C4-2B (cell line): ENCODE measurements at regions not wholly inside any gene's neighbourhood (a gene's known extent, or its start where the extent isn't known, plus 50 kb on each side); places are given as distances from the start of the nearest gene placed in this dataset.
"Not testable (repeated sequence)": the region's sequence is repeated elsewhere in the genome, so short reads cannot be mapped to it uniquely, and the experiment has no call there.

Source experiments
- H3K27ac ChIP-seq: fragments of 450-650 bp; 2 replicates; pipeline ENCODE4 v1.5.1; 2017
- ZFX ChIP-seq: fragments of 450-650 bp; IDR thresholded peaks from 2 replicates; pipeline ENCODE4 v1.6.1; 2017
- TF ChIP-seq, protein P1 (sequence below): fragments of 450-650 bp; conservative IDR thresholded peaks from 2 replicates; pipeline ENCODE4 v1.5.1; 2017; ENCODE audit warnings: mild to moderate bottlenecking

DNA sequence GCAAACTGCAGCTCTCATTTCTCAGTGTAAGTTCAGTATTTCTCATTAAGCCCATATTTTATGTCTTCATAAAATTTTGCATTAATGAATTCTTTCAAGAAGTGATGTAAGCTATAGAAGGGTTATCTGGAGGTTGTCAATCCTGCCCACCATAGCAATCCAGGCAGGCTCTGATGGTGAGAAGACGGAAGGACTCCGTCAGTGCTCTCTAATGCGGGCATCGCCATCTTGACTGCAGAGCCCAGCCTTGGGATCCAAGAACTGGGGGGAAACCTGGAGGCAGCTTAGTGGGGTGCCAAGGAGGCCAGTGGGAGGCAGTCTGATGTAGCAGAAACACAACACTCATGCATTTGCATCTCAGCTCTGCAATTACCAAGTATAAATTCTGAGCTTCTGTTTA, 707.4 kb upstream of the NRP1 start:
- no peak overlapping the region for H3K27ac ChIP-seq

DNA sequence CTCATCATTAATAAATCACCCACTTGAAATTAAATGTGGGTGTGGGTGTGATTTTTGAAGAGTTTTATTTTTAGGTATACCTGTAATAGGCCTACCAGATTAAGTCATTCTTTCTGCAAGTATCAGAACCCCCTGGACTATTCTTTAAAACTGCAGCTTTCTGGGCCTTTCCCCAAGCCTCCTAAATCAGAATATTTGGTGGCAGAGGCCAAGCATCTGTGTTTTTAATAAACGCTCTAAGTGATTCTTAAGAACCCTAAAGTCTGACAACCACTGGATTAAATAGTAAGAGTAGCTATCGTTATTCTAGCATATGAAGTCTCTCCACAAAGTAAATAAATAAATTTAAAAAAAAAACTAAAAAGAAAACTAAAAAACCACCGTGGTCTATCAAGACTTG, 703.0 kb upstream of the NRP1 start:
- TF ChIP-seq, protein P1, sequence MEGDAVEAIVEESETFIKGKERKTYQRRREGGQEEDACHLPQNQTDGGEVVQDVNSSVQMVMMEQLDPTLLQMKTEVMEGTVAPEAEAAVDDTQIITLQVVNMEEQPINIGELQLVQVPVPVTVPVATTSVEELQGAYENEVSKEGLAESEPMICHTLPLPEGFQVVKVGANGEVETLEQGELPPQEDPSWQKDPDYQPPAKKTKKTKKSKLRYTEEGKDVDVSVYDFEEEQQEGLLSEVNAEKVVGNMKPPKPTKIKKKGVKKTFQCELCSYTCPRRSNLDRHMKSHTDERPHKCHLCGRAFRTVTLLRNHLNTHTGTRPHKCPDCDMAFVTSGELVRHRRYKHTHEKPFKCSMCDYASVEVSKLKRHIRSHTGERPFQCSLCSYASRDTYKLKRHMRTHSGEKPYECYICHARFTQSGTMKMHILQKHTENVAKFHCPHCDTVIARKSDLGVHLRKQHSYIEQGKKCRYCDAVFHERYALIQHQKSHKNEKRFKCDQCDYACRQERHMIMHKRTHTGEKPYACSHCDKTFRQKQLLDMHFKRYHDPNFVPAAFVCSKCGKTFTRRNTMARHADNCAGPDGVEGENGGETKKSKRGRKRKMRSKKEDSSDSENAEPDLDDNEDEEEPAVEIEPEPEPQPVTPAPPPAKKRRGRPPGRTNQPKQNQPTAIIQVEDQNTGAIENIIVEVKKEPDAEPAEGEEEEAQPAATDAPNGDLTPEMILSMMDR = no peak
- TF ChIP-seq ZFX = no peak
- H3K27ac ChIP-seq = no peak overlapping the region

More for the DNA sequence above, 707.4 kb upstream of the NRP1 start:
- no peak for TF ChIP-seq ZFX
- TF ChIP-seq, protein P1 = no peak

DNA sequence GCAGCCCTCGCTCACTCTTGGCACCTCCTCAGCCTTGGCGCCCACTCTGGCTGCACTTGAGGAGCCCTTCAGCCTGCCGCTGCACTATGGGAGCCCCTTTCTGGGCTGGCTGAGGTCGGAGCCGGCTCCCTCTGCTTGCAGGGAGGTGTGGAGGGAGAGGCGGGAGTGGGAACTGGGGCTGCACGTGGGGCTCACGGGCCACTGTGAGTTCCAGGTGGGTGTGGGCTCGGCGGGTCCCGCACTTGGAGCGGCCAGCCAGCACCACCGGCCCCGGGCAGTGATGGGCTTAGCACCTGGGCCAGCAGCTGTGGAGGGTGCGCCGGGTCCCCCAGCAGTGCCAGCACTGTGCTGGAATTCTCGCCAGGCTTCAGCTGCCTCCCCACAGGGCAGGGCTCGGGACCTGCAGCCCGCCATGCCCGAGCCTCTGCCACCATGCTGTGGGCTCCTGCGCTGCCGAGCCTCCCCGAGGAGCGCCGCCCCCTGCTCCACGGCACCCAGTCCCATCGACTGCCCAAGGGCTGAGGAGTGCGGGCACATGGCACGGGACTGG, 700.8 kb upstream of the NRP1 start:
- not testable (repeated sequence) for H3K27ac ChIP-seq

DNA sequence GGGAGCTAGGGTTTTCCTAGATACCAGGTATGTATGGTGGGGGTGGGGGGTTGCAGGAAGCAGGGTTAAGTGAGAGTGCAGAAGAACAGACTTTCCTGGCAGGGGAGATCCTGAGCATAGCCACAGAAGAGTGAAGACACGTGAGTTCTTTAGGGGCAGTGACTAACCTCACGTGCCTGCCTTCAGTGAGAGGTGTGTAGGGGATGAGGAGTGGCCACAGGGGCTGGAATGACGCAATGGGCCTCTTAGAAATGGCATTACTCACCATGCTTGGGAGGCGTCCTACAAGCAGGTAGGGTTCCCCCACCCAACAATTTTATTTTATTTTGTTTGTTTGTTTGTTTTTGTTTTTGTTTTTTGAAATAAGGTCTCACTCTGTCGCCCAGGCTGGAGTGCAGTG, 698.6 kb upstream of the NRP1 start:
- TF ChIP-seq, protein P1 = no peak
- TF ChIP-seq ZFX = no peak
- no peak overlapping the region for H3K27ac ChIP-seq

DNA sequence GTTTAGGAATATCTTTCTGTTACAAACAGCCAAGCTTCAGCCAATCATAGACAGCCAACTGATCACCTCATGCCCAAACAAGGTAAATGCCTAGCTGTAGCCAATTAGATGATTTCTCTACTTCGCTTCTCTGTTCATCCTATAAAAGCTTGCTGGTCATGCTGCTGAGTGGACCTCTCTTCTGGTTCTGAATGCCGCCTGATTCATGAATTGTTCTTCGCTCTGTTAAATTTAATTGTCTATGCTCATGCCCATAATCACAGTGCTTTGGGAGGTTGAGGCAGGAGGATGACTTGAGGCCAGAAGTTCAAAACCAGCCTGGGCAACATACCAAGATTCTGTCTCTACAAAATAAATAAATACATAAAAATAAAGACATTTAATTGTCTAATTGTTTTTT, 698.1 kb upstream of the NRP1 start:
- TF ChIP-seq ZFX = no peak
- TF ChIP-seq, protein P1 = no peak
- no peak overlapping the region for H3K27ac ChIP-seq

DNA sequence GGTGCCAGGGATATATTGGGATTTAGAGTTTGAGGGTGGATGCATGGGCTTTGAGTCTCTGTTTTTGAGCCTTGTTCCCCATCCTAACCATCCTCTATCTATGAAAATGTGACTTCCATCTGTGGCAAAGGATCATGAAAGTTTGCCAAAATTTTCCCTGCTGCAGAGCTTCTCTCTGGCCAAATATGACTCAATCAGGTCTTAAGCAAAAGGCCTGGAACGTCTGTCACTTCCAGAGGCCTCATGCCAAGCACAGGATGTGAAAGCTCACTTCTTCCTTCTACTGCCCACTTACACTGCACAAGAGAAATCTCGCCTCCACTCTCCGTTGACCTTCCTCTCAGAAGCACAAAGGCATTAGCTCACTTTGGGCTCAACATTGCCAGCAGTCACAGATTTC, 696.9 kb upstream of the NRP1 start:
- no peak for TF ChIP-seq ZFX
- TF ChIP-seq, protein P1 = no peak
- H3K27ac ChIP-seq = peak overlapping the region; percentile 6; the same call in 1 of the 2 replicates

DNA sequence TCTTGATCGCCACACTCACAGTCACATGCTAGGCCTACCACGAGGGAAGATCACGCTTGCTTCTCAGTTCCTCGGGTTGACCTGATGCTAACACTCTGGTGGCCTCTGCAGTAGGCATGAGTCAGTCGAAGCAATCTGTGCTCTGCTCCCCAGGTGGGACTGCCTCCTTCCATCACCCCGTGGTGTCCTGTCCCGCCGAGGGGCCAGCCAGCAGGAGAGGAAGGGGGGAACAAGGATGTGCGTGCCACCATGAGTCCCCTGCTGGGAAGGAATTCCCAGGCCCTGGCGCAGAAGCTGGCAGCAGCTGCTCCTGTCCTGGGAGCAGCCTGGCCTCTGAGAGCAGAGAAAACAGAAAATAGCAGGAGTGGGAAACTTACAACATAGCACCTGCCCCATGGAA, 695.0 kb upstream of the NRP1 start:
- no peak overlapping the region for H3K27ac ChIP-seq
- no peak for TF ChIP-seq ZFX
- TF ChIP-seq, protein P1 = no peak

DNA sequence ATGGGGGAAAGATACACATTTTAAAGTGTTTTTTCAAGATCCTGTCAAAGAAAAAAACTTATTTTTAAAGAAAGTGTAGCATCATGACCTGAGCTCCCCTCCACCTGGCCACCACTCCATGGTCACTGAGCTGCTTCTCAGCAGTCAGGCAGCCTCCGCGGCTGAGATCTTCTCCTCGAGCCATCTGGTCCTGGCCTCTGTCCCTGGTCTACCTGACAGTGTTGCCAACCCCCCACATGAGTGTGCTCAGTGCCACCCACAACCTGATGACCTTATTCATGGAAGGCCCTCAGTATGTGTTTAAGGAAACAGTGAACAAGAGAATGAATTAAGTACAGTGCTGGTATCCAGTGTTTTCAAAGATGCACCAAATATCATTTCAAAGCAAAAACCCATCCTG, 694.5 kb upstream of the NRP1 start:
- no peak overlapping the region for H3K27ac ChIP-seq
- TF ChIP-seq ZFX = no peak
- TF ChIP-seq, protein P1 = no peak
